ENCODE measurements at regions not wholly inside any gene's neighbourhood (a gene's known extent, or its start where the extent isn't known, plus 50 kb on each side); places are given as distances from the start of the nearest gene placed in this dataset.

- DNase-seq = no peak
These were observed 383.4 kb downstream of the GATA3 start for GRCh38 chr10:8437896-8438295.

GRCh38 chr10:8438603-8439002 is 384.1 kb downstream of the GATA3 start:
- DNase-seq = no peak

DNA sequence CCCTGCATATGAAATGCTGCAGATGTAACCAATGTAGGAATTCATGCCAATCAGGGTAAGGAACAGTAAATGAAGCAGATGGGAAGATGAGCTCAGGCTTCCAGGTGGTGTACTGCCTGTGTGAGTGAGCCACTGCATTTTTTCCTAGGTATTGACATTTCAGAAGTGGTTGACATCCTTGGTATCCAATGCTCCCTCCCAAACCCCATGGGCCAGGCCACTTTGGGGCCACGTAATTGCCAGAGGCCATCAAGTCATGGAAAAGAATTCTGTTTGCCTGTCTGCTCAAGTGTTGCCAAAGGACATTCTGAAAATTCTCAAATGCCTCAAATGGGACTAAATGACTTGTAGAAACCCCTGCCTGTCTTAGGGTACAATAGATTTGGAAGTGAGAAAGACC is 384.6 kb downstream of the GATA3 start:
- DNase-seq = no peak

- DNase-seq = no peak
These were observed 390.1 kb downstream of the GATA3 start for GRCh38 chr10:8444630-8445029.

- no peak for DNase-seq
These were observed 390.9 kb downstream of the GATA3 start for GRCh38 chr10:8445353-8445752.

DNA sequence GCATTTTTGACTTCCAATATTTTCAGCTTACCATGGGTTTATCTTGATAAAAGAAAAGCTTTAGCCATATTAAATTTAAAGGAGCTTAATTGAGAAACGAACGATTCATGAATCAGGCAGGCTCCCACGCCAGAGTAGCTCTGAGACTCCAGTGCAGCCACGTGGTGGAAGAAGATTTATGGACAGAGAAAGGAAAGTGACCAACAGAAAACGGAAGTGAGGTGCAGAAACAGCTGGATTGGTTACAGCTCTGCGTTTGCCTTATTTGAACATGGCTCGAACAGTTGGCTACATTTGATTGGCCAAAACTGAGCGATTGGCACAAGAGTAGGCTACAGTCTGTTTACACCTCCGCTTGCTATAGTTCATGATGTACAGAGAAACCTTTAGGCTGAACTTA is 395.4 kb downstream of the GATA3 start:
- DNase-seq = no peak

DNA sequence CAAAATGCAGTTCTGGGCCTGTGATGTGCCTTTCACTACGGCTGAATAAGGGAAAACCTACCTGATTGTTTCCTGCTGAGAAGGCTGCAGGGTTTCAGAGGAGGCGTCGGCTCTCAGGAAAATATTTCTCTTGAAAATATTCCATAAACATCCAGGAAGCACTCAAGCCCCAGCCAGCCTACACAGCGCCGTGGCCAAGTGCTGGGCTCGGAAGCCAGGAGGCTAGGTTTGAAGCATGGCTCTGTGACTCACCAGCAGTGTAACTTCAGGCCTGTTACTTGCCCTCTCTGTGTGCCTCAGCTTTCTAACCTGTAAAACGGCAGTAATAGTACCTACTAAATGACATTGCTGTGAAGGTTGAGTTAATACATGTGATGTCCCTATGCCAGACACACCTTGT is 399.1 kb downstream of the GATA3 start:
- no peak for DNase-seq

DNA sequence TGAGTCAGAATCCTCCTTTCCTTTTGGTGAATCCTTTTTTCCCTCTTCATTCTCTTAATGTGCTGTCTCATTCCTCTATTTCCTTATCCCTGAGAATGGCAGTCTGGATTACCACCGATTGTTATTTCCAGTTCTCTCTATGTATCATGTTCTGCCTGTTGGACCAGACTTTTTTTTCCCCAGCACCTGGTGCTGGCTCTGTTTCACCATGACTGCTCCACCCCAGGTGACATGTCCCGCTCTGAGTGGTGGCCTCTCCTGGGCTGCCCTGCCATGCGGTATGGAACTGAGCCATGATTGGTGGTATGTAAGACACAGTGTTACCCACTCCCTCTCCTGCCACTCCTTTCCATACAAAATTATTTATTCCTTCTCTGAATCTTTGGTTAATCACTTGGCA is 399.9 kb downstream of the GATA3 start:
- DNase-seq = no peak

GRCh38 chr10:8455181-8455580 is 400.7 kb downstream of the GATA3 start:
- DNase-seq = no peak

- no peak for DNase-seq
These were observed 401.9 kb downstream of the GATA3 start for GRCh38 chr10:8456386-8456785.

- no peak for DNase-seq
These were observed 406.1 kb downstream of the GATA3 start for GRCh38 chr10:8460626-8461025.

DNA sequence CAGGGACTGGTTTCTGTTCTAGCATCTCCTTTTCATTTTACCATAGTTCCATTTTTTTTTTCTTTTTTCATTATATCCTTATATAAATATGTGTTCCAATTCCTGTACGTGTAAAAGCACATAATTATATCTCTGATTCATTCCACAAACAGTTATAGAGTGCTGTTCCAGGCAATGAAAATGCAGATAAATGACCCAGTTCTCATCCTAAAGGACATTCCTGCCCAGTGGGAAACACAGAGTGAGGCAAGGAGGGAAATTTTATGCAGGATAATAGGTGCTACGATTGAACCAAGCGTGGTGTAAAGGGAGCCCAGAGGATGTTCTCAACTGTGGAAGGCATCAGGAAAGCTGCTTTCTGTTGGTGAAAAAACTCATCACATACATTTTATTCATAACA is 408.1 kb downstream of the GATA3 start:
- DNase-seq = no peak

DNA sequence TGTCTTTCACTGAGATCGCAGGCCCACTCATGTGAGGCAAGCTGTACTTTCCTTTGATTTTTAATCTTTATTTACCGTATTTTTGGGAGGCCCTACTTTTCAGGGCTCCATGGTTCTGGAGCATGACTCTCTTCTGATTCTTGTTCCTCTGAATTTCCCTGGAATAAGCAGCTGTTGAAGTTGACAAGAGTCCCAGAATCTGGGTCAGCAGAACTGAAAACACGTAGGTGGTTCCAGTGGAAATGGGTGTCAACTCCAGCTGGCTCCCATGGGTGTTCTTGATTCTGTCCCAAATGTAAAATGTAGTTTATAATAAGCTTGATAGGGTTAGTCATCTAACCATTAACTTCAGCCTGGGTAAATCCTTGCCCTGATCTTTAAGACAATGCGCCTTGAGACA is 409.4 kb downstream of the GATA3 start:
- DNase-seq = no peak

GRCh38 chr10:8468477-8468876 is 414.0 kb downstream of the GATA3 start:
- no peak for DNase-seq

- no peak for DNase-seq
These were observed 418.7 kb downstream of the GATA3 start for GRCh38 chr10:8473205-8473604.

DNA sequence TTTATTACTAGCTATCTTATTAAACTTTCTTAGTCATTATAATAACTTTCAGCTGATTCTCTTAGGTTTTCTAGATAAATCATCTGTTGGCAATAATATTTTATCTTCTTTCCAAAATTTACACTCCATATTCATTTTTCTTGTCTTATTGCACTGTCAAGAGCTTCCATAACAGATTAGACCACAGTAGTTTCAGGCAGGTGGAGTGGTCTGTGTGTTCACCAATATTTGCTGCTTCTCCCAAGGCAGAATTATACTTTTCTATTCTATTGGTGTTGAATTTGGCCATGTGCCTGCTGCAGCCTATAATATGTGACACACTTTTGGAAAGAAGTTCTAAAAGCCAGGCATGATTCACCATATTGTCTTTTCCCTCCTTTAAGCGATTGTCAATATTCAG is 422.8 kb downstream of the GATA3 start:
- no peak for DNase-seq

GRCh38 chr10:8481718-8482504 is 427.4 kb downstream of the GATA3 start:
- DNase-seq = no peak

GRCh38 chr10:8485032-8485431 is 430.5 kb downstream of the GATA3 start:
- no peak for DNase-seq

- no peak for DNase-seq
These were observed 432.9 kb downstream of the GATA3 start for GRCh38 chr10:8487346-8487745.

- no peak for DNase-seq
These were observed 434.7 kb downstream of the GATA3 start for GRCh38 chr10:8489232-8489631.

- no peak for DNase-seq
These were observed 435.3 kb downstream of the GATA3 start for GRCh38 chr10:8489823-8490222.

GRCh38 chr10:8498290-8498689 is 443.8 kb downstream of the GATA3 start:
- DNase-seq = no peak

- no peak for DNase-seq
These were observed 444.4 kb downstream of the GATA3 start for GRCh38 chr10:8498881-8499280.

GRCh38 chr10:8499312-8499711 is 444.8 kb downstream of the GATA3 start:
- no peak for DNase-seq

DNA sequence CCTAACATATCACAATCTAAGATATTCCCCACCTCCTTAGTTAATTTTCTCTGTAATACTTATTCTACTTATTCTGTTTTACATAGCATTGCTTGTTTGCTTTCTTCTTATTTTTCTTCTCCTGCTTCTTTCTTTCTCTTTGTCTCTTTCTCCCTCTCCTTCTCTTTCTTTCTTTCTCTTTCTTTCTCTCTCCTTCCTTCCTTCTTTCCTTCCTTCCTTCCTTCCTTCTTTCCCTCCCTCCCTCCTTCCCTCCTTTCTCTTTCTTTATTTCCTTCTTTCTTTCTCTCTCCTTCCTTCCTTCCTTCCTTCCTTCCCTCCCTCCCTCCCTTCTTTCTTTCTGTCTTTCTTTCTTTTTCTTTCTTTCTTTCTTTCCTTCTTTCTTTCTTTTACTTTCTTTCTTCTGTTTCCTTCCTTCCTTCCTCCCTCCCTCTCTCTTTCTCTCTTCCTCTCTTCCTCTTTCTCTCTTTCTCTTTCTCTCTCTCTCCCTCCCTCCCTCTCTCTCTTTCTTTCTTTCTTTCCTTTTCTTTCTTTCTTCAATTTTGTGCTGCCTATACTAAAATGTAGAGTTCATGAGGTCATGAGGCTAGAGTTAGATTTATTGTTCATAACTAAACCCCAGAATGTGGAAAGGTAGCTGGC is 445.4 kb downstream of the GATA3 start:
- DNase-seq = no peak

Data from 8988T (cell line).